ENCODE measurements at regions not wholly inside any gene's neighbourhood (a gene's known extent, or its start where the extent isn't known, plus 50 kb on each side); places are given as distances from the start of the nearest gene placed in this dataset.
"Not testable (repeated sequence)": the region's sequence is repeated elsewhere in the genome, so short reads cannot be mapped to it uniquely, and the experiment has no call there.

DNA sequence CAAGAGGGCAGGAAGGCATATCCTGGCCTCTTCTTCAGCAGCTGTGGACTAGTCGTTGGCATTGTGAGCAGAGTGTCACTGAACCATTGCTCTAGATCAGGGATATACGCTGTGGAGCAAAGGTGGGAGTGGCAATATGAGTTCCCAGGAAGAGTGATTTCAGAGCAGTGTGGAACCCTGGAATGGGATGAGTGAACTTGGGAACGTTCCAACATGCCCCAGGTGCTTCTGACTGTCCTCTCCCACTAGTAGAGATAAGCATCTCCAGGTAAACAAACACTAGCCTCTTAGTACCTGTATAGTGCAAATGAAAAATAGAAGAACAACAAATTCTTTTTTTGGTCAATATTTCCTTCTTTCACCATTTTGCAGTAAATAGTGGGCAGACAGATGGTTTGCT, 123.6 kb upstream of the VEPH1 start:
- DNase-seq (ENCODE audit: low read depth), result no peak

DNA sequence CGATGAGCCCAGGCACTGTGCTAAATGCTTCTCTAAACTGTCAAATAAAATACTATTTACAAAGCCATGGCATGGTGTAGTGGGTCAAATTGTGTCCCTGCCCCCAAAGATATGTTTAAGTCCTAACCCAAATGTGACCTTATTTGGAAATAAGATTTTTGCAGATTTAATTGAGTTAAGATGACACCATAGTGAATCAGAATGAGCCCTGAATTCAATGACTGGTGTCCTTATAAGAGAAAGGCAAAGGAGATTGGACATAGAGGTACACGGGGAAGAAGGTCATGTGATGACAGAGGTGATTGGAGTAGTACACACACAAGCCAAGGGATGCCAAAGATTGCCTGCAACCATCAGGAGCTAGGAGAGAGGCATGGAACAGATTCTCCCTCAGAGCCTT, 121.6 kb upstream of the VEPH1 start:
- DNase-seq (ENCODE audit: low read depth), result no peak

DNA sequence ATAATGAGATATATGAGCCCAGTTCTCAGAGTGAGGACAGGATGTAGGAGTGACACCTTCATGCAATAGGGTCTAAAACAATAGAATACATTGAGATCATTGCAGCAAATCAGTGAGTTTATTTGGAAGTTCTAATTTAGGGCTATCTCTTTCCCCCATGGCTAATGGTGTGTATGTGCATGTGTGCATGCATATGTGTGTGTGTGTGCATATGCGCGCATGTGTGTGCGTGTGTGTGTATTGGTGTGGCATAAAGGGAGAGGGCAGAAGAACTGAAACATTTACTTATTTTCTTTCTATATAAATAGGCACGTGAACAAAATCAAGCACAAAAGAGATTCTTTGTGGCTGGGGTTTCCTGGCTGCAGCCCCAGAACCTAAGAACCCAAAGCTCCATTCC, 115.7 kb upstream of the VEPH1 start:
- no peak for DNase-seq (ENCODE audit: low read depth)

DNA sequence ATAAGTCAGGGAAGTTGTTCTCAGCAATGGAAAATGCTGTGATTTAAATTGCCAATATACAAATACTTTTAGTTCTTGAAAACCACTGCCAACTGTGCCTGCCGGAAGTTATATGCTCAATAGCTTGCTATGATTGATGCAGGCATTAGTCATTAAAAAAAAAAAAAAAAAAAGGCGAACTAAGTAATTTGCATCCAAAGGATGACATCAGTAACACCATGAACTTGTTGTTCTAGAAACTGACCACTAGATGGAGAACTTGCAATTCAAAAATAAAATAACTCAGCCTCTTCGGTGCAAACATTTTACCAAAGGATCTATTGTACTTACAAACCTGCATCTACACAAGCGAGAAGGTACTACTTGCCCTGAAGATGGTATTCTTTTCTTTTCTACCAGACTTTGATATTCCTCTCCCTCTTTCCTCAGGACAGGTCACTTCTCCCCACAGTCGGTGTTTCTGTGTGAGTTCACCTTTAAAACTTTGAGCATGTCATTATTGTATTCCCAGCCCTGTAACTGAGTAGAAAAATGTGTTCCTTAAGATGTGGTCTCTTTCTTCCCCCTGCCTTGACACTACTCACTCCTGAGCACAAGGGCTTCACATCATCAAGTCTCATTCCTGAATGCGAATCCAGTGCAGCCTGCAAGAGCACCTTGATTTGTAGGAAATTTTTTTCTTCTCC, 115.0 kb upstream of the VEPH1 start:
- no peak for DNase-seq (ENCODE audit: low read depth)

DNA sequence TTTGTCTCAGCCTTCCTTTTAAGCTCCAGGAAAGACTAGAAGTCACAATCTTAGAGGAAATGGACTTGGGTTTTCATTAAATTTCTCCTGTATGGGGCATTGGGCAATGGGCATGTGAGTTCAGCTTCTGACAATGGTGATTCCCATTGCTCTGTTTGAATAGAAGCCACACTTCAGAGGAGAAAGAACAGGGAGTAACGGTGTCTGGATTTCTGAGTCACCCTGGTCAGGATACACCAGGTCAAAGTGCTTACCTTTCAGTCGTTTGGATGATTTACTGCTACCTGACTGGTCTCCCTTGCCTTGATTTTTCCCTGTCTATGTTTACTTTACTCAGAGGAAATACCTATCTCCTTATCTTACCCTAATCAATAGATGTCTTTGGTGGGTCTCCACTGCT, 111.7 kb upstream of the VEPH1 start:
- DNase-seq (ENCODE audit: low read depth), result no peak

DNA sequence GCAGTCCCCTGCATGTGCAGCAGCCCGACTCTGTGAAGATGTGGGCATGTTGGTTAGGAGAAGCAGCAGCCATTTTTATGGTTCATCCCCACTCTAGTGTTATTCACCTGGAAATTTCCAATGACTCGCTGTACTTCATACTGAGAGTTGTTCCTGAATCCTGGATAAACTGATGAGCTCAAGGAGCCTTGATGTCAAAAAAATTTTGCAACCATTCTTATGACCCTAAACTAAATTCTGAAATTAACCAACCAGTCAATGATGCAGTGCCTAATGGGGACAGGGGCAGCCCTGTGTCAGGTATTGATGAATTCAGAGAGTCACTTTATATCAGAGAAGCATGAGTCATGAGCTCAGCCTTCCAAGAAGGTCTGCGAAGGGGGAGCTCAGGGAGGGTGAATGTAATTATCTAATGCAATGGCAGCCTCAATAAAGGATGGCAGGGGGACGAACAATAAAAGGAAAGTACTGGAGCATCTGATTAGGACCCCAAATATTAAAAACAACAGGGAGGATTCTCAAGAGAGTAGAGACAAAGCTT, 108.4 kb upstream of the VEPH1 start:
- DNase-seq (ENCODE audit: low read depth), result no peak

DNA sequence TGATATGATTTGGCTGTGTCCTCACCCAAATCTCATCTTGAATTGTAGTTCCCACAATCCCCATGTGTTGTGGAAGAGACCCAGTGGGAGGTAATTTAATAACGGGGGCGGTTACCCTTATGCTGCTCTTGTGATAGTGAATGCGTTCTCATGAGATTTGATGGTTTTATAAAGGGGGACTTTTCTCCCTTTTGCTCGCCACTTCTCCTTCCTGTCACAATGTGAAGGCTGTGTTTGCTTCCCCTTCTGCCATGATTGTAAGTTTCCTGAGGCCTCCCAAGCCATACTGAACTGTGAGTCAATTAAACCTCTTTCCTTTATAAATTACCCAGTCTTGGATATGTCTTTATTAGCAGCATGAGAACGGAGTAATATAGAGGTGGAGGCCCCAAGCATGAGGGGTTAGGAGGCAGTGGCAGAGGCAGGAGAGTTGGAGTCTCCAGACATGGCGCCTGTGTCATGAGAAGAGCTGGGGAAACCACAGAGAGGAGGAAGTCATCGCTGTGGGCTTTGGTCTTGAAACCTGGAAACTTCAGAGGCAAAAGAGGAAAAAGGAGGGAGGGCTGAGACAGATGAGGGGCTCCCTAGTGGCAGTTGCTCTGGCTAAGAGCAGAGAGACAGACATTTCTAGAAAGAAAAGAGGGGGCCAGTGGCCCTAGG, 107.8 kb upstream of the VEPH1 start:
- no peak for DNase-seq (ENCODE audit: low read depth)

DNA sequence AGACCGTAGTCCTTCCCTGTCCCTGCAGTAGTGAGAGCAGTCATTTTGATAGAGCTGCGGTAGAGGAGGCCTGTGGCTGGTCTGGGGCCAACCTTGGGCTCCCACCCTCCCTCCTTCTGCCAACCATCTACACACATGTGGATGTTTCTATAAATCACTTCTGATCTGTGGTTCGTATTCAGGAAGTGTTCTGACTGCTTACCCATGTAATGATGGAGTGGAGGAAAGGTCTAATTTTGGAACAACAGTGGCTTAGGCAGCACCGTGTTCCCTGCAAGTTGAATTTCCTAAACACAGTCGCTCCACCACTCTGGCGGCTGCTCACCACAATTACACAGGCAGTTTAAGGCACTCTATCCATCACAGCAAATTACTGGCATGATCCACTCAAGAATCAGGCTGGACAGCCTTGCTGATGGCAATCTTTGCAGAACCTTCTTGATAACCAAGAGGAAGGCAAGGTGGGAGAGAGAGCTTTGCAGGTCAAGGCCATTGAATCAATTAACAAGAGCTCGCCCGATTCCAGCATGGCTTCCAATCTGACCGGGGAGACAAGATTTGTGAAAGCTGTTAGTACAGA, 104.7 kb upstream of the VEPH1 start:
- DNase-seq (ENCODE audit: low read depth), result no peak

DNA sequence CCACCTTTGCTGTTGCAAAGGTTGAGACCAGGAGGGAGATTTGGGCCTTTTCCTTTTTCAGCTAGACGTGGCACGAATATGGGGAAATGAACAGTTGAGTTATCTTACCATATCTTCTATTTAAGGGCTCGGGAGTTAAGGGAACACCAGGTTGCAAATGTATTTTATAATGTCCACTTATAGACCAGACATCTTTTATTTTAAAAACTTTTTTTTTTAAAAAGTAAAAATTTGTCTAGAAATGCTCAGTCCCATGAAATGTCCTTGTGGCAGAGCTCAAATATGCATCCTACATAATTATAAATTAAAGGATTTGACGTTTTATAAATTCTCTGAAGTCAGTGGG, 103.6 kb upstream of the VEPH1 start:
- DNase-seq (ENCODE audit: low read depth), result no peak

DNA sequence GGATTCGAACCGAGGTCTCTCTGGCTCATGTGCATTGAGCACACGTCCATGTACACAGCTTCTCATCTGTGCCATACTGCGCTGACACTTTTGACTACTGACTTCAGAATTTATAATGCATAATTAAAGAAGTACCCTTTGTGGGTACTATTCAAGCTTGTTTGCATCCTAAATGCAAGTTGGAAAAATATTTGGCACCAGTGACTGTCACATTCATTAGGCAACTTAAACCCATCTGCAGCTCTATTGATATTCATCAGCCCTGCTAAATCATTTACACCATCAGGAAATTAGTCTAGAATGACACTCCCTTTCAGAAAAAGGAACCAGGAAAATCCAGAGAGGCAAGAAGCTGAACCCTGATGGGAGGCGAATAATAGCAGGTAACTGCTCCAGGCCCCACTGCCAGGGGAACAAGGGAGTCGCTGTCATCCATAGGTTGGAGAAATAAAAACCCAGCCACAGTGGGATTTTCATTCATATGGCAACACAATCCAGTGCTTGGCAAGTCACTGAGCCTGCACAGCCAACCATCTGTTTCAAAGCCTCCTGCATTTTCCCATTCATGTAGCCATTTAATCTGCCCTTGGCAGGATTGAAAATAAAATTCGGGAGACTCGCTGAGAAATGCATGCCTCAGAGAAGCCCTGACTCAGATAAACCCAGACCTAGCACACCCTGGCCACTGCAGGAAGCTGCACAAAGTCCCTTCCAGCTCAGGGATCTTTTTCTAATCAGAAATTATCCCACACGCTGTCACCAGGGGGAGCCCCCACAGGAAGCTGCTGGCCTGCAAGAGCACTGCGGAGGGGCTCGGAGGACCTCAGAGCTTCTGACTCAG, 103.0 kb upstream of the VEPH1 start:
- peak; percentile 40 for DNase-seq (ENCODE audit: low read depth)

DNA sequence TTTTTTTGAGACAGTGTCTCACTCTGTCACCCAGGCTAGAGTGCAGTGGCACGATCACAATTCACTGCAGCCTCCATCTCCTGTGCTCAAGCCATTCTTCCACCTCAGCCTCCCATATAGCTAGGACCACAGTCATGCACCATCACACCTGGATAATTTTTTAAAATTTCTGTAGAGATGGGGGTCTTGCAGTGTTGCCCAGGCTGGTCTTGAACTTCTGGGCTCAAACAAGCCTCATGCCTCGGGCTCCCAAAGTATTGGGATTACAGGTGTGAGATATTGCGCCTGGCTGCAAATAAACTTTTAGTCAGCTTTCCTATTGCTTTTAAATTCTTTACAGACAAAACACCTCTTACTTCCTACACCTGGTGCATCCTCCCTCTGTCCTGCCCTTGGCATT, 102.1 kb upstream of the VEPH1 start:
- no peak for DNase-seq (ENCODE audit: low read depth)

DNA sequence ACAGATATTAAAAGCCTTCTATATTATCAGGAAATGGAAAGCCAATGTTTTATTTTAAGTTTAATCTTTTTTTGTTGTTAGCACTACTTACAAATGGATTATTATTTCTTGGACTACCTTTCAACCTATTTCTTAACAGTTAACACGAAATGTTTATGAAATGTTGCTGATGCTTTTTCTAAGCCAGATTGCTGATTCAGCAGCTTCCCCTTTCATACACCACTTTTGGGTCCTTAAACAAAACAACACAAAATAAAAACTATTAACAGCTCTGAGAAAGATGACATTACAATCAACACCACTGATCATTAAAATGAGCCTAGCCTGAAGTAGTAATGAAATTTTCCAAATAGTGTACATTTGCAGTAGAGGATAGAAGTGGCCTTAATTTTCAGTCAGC, 99.2 kb upstream of the VEPH1 start:
- no peak for DNase-seq (ENCODE audit: low read depth)

DNA sequence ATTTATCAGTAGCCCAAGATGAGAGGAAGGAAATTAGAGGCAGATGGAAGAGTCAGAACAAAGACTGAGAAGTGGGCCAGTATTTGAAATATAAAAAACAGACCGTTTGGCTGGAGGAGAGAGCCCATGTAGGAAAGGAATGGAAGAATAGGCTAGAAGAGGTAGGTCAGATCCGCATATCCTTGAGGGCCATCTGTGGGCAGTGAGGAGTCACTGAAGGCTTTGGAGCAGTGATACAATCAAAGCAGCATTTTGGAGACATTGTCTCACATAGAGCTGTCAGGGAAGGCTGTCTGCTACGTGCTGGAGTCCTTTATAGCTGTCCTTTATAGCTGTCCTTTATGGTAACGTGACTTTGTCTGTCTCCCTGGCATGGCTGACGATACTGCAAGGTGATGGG, 92.0 kb upstream of the VEPH1 start:
- DNase-seq (ENCODE audit: low read depth), result no peak

DNA sequence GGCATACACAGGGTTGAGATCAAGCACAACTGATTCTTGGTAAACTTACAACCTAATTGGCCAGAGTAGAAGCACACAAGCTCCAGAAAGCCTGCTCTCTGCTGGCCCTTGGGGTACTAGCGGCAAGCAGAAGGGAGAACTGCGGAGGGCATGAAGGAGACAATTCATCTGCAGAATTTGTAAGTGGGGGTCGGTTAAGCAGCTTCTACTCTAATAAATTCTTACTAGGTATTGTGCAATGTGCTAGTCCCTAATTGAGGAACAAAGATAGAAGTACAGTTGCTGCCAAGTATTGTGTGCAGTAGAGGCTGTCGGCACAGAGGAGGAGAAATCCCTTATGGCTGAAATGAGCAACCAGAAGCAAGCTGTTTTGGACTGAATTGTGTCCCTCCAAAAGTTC, 91.2 kb upstream of the VEPH1 start:
- no peak for DNase-seq (ENCODE audit: low read depth)

DNA sequence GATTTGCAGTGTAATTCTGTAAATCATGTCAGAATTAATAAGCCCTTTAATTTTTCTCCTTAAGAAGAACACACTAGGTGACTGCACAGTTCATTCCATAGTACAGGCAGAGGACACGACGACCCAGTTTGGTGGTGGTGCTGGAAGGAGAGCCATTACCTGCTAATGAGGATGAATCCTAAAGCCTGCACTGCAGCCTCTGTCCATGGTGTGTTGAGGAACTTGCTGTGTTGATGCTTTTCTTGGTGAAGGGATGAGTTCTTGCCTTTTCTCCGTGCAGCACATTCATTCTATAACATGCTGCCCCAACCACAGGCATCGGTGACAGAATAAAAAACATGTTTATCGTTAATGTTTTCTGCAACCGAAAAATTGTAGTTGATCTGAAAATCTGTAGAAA, 89.6 kb upstream of the VEPH1 start:
- DNase-seq (ENCODE audit: low read depth), result no peak

DNA sequence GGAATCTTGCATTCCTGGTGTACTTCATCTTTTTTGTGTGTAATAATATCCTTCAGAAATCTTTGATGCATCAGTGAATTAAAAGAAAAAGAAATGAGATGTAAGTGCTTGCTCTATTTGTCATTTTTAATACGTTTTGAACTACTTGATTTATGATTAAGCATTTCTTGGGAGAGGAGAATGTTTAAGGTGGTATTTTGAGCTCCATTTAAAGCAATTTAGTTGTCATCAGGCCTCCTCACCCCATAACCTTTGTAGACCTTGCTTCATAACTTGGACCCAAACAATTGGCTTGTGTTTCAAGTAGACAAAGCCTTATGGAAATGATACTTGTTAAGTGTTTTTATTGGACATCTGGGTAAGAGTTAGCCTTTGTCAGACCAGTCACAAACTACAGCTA, 87.1 kb upstream of the VEPH1 start:
- DNase-seq (ENCODE audit: low read depth), result no peak

DNA sequence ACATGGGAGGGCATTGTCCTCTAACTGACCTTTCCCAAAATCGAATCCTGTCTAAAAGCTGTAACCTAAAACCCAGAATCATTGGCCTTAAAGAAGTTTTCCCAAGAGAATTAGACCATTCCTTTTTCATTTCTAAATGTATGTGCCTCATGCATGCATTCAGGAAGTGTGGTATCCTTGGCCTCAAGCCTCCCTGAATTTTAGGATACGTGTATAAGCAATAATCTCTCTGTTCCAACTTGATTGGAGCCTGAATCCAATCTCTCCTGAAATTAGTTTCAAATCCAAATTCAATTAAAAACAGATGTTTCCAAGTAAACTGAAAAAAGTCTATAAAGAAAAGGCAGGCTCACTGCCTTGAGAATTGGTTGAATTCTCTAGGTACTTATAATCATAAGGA, 86.0 kb upstream of the VEPH1 start:
- no peak for DNase-seq (ENCODE audit: low read depth)

DNA sequence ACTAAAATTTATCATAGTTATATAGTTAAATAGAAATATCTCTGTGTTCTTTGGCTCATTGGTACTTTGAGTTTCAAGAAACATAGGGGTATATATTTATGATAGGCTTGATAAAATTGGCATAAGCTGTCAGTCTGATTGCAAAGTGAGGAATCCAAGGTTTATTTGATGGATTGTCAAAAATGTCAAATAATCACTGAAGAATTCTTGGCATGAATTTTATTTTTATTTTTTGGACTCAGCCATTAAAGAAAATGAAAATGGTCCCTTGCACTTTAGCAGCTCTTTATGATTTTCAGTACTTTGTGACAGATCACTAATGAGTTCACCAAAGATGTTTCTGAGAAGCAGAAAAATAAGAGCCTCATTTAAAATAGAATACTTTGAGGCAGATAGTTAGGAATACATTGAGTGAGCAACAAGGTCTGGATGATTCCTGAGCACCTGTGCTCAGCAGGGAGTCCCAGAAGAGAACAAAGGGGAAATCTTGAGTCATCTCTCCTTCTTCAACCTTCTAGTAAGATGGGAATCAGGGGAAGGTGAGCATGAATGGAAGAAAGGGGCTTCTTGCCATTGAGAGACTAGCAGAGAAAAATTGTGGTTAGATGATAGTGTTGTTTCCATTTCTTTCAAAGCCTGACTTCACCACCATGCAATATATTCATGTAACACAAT, 85.3 kb upstream of the VEPH1 start:
- no peak for DNase-seq (ENCODE audit: low read depth)

DNA sequence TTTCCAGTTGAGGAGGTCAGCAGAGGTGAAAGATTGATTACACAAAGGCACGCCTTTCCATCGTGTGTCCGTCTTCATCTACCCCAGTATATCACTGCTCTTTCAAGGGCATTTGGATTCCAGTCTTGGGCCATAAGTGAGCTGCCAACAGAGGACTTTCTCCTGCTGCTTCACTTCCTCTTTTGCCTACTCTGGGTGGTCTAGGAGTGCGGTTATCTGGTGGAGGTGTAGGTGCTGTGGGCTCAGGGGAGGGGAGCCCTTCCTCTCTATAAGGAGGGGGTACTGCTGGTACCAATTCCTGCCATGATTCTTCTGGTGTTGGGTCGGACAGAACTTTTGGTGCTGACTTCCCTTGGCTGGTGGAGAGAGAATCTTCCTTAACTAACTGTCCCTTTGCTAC, 83.1 kb upstream of the VEPH1 start:
- no peak for DNase-seq (ENCODE audit: low read depth)

DNA sequence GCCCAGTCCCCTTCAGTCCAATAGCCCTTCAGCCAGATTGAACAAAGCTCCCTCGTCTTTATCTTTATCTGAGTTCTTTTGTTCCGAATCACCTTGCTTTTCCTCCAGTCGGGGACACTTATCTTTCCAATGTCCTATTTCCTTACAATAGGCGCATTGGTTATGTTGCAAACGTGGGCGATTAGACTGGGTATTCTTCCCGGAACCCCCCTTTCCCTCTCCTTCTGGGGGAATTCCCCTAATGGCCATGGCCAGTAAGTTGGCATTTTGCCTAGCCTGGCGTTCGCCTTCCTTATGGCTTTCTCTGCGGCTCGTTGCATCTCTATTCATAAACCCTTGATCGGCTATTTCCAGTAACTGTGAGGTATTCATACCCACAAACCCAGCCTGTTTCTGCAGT, 82.2 kb upstream of the VEPH1 start:
- DNase-seq (ENCODE audit: low read depth), result no peak

DNA sequence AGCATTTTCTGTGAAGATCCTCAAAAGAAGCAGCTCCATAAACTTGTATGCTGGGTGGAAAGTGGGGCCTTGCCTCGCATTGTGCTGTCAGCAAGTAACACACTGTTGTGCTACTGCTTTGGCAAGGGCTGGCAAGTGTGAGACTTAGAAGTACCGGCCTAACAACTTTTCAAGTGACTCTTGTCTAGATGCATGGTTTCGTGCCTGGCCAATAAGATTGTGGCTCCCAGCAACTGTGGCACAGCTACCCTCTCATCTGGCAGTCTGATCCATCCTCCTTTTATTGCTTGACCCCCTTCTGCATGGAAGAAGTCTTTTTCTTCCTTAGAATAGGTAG, 79.4 kb upstream of the VEPH1 start:
- DNase-seq (ENCODE audit: low read depth), result no peak

DNA sequence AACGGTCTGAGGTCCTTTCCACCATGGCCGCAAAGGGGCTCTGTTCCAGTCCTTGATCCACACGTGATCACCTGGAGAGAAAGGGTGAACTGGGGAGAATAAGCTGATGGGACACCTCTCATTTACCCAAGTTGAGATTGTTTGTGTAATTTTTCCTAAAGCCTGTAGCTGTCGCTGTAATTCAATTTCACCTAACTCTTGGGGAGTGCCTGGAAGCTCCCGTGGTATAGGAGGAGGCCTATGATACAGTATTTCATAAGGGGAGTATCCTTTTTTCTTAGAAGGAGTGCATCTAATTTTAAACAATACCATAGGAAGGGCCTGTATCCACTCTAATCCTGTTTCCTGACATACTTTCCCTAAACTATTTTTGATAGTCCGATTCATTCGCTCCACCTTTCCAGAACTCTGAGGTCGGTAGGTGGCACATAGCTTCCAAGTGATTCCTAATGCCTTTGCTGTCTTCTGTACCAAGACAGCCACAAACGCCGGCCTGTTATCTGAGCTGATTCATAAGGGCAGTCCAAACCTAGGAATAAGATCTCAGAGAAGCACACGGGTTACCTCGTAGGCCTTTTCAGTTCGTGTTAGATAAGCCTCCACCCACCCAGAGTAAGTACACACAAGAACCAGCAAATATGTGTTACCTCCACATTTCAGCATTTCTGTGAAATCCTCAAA, 78.9 kb upstream of the VEPH1 start:
- not testable (repeated sequence) for DNase-seq (ENCODE audit: low read depth)
